ENCODE measurements at regions not wholly inside any gene's neighbourhood (a gene's known extent, or its start where the extent isn't known, plus 50 kb on each side); places are given as distances from the start of the nearest gene placed in this dataset.
A peak's percentile ranks its signal among the peaks of the same experiment; 100 is the strongest.

DNA sequence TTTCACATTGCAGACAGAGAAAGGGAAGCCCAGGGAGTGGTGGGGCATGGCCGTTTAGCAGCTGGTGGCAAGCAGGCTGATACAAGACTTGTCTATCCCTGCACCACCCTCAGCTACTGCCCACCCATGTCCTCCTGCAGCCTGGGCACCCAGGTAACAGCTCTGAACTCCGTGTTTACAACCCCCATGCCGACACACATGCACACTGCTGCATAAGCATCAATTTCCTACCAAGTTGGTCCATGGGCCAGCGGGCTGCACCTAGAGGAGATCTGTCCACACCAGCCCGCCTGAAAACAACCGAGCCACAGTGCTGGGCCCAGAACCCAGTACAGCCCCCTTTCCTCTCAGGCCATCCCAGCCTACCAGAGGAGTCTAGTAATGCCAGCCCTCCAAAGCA, 75.9 kb upstream of the C14orf180 start:
- ATAC-seq = no peak

DNA sequence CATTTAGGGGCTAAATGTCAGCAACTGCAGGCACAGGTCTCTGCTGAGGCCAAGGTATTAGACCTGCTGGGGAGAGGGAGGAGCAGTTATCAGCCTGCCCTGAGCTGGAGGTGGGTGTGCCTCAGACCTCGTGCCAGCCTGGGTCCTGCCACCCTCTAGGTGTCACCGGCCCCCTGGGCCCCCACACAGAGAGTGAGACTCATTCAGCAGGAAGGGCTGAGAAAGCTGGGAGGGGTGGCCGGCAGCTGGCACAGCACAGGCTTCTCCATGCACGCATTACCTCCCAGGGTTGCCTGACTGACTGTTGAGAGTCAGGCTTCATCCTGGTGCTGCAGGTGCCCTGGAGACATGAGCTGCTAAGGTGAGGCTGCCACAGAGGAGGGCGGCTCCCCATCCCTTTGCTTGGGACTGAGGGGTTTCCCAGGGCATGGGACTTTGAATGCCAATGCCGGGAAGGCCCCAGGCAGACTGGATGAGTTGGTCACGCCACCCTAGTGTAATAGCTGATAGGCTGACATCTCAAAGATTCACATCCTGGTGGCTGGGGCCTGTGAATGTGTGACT, 75.3 kb upstream of the C14orf180 start:
- no peak for ATAC-seq

DNA sequence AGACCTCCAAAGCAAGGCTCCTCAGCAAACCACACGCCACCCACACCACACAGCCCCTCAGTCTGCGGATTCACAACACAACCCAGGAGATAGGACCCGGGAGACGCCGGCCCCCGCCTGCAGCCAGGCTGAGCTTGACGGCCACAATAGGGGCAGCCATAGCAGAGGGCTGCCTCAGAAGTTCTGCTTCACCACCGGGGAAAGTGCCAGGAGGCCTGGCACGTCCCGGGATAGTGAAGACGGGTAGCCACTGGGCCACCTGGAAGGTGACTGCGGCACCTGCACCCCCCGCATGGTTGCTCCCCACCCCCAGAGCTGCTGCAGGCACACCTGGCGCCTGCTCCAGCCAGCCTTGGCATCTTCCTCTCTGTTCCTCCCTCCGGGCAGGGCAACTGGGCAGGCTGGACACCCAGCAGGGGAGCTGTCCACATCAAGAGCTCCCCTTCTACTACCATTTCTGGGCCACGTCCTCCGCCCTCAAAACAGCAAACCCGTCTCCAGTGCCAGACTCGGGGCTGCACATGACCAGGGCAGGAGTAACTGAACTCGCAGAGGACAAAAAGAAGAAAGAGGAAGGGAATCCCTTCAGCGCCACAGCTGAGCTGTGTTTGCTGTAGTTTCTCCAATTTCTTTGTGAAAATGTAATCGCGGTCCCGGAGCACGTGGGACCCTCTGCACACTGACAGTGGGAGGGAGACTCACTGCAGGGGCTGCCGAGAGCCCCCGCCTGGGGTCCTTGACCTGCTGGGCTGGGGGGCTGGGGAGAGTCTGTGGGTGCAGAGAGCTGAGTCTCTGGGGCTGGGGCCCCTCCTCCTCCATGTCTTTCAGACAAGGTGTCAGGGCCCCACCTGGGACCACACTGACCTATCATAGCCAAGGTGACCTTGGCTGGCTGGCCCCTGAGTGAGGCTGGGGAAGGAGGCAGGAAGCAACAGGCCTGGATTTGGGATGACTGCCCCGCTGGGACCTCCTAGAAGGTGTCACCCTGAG, 74.2 kb upstream of the C14orf180 start:
- no peak for ATAC-seq

DNA sequence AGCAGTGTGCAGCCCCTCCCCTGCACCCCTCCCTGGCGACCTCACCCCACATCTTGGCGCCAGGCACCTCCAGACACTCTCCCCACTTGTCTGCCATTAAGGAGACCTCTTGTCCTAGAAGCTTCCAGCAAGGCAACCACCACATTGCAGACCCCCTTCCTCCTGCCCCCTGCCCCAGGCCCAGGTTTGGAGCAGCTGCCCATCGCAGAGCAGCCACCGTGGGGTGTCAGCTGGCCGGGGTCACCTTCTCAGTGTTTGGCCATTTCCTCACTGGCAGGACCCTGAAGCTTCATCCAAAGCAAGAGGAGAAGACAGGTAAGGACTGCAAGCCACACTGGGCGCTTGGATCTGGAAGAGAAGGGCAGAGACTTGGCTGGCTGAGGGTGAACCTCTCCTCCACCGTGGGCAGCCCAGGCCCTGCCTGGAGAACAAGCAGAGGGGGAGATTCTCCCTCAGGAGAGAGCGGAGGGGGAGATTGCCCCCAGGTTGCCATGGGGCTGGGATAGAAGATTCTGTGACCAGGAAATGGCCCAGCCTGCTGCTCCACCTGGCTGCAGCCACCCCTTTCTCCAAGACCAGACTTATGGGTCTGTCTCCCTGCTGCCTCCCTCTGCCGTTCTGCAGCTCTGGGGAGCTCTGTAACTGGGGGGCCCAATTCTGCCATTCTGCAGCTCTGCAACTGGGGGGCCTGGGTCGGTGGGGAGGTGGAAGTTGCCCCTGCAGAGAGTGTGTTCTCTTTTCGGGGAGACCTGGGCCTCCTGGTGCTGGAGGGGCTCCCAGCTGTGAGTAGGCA, 72.9 kb upstream of the C14orf180 start:
- no peak for ATAC-seq

DNA sequence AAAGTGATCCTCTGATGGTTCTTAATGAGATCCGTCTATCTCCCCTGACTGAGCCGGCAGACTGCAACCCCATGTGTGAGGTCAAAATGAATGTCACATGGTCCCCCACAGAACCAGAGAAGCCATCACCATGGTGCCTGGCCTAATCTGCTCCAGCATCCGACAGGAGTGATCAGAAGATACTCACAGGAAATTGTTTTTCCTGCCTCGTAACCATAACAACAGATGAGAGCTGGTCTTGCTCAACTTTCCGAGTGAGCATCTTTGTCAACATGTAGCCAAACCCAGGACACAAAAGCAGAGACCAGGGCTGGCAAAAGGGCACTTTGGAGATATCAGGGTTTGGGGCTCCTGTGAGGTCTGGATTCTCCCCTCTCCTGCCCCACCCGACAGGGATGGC, 72.1 kb upstream of the C14orf180 start:
- ATAC-seq = no peak

DNA sequence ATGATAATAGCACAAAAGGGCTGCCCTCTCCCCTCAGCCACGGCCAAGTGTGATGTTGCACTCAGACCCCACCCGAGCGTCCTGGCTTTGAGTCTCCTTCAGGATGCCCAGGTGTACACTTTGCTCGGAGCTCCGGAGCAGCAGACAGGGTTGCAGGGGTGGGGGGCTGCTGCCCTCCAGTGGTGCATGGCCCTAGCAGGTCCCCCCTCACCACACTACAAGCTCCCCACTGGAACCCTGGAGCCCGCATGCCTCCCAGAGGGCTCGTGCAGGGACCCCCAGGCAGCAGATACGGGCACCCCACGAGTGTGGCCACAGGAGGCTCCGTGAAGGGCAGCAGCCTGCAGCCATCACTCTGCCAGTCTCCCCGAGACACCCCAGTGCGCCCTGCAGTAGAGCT, 69.9 kb upstream of the C14orf180 start:
- no peak for ATAC-seq

DNA sequence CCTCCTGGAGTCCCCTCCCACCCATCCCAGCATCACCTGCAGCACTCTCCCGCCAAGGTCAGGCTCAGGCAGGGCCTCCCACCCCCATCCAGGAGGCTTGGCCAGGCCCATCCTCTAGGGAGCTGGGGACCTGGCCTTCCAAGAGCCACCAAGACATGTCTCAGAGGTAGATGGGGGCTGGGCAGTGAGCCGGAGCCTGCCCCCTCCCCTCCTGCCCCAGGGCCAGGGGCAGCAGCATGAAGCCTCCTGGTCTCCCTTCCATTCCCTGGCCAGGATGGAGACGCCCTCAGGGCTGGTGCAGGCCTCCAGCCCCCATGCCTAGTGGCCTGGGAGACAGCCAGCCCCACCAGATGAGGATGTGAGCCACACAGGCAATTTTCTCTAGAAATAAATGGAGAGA, 69.3 kb upstream of the C14orf180 start:
- no peak for ATAC-seq

DNA sequence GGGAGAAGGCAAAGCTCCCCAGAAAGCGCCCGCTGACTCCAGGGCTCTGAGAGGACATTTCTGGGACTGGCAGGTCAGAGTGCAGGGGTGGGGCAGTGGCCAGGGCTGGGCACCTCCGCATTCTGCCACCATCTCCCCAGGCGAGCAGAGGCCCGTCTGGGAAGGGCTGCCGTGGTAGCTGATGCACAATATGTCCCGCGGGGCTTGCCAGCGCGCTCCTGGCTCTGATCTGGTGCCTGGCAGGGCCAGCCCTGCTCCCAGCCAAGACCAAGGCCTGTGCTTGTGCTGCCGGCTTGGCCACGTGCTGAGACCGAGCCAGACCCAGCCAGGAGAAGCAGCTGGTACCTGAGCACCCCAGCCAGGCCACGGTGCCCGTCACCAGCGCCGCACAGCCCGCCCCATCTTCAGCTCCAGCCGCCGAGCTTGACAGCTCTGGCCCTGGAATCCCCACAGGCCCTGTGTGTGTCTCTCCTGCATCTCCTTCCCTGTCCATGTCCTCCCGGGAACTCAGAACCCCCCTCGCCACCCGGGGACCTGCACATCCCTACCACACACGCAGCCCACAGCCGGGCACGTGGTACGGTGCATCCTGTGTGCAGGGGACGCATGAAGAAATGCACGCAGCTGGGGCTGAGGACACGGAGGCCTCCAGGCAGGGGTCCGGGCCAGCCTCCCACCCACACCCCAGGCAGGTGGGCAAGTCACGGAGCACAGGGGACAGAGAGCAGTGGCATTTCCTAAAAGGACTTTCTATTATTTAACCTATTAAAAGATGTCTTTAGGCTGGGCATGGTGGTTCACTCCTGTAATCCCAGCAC, 68.6 kb upstream of the C14orf180 start:
- ATAC-seq = peak; percentile 71

DNA sequence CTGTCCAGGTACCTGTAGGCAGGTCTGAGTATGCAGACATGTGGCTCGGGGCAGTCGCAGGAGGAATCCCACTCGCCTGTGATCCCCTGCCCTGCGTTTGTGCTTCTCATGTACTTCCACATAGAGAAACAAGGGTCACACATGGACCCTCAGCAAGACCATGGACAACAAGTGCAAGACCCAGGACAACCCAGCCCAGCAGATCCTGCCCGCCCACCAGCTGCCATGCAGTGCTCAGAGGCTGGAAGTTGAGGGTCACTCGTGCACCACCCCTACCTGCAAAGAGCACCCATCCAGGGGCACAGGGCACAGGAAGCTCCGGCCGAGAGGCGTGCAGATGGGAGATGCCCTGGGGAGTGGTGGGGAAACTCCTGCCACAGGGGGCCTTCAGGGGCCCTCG, 67.5 kb upstream of the C14orf180 start:
- no peak for ATAC-seq

DNA sequence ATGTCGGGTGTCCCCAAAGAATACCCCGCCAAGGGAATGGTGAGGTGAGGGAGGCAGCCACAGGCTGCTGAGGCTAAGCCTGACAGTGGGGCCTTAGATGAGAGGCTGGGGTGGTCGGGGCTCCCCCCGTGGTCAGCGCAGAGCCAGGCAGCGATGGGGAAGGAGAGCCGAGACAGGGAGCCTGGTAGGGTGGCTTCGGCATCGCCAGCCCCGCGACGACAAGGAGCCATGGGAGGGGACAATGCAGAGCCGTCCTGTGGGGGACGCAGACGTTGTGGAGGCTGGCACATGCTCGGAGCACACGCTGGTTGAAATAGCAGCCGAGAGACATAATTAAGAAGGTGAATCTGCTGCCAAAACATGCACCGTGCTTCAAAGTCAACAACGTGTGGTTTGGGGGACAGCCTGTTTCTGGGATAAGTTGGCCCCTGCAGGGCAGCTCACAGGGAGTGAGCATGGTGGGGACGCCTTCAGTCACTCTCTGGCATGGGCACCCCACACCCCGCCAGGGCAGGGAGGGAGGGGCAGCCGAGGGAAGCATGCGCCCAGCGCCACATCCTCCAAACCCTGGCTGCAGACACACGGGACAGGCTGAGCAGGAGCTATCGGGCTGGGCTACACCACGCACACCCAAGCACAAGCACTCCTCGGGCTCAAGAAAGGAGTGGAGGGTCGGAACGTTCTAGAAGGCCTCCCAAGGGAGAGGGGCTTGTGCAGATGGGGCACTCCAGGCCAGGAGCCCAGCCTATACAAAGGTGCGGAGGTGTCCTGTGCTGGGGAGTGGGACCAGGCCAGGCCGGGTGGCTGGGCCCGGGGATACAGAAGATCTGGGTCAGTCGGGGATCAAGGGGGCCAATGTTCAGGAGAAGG, 66.6 kb upstream of the C14orf180 start:
- no peak for ATAC-seq

DNA sequence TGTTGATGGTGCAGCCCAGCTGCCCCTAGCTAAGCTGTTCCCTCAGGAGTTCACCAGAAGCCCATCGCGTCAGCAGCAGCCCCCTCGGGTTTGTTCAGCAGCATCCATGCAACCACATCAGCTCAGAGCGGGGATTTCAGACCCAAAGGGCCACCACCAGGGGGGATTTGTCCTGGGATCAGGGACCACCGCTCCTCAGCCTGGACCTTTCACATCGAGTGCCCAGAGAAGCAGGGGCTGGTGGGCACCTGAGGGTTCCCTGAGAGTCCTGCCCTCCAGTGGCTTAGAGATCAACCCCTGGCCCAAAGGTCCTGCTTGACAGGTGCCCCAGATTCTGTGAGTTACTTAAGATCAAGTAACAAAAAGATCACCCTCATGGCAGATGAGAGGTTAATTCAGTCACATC, 65.9 kb upstream of the C14orf180 start:
- ATAC-seq = no peak

DNA sequence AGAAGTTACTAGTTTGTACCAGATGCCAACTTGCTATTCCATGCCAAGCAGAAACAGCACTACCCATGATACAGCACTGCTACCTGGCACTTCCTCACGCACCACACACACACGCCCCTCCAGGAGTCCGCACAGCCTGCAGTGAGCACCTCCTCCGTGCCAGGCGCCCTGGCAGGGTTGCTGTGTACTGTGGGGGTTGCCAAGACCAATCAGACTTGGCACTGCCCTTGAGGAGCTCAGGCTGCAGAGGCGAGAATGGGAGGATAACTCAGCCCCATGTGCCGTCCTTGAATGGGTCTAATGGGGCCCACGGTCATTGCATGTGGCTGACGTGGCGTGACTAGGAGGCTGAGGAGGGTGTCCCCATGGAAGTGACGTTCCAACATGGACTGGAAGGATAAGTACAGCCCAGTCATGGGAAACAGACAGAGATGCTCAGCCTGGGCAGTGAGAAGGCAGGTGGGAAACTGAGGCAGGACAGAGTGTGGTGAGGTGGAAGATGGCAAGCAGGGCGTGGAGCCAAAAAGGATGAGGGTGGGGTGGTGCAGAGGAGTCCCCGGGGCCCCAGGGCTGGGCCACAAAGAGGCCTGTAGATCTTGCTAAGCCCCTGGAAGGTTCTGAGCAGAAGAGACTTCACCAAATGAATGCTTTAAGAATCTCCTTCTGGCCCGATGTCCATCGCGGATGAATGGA, 65.3 kb upstream of the C14orf180 start:
- no peak for ATAC-seq

DNA sequence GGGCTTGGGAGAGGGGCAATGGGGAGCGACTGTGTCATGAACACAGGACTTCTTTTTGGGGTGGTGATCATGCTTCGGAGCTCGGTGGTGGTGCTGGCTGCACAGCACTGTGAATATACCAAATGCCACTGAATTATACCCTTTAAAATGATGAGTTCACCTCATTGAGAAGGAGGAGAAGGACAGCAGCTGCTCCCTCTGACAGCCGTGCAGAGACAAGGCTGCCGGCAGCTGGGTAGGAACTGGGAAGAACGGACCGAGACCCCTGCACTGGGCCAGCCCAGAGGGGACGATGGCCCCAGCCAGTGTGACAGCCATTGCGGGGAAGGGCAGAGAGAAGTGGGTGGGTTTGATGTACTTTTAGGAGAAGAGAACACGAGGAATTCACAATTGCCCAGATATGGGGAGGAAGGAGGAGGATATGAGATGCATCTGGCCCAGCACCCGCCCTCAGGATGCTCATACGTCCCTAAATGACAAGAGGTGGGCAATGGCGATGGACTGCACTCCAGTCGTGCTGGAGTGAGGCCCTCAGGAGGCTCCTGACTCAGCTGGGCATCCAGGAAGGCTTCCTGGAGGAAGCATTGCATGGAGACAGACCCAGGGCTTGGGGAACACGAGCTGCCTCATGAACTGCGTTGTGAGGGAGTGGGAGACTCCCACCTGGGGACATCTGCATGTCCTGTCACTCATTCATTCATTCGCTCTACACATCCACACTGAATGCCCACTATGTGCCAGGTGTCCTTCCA, 64.3 kb upstream of the C14orf180 start:
- ATAC-seq = no peak

DNA sequence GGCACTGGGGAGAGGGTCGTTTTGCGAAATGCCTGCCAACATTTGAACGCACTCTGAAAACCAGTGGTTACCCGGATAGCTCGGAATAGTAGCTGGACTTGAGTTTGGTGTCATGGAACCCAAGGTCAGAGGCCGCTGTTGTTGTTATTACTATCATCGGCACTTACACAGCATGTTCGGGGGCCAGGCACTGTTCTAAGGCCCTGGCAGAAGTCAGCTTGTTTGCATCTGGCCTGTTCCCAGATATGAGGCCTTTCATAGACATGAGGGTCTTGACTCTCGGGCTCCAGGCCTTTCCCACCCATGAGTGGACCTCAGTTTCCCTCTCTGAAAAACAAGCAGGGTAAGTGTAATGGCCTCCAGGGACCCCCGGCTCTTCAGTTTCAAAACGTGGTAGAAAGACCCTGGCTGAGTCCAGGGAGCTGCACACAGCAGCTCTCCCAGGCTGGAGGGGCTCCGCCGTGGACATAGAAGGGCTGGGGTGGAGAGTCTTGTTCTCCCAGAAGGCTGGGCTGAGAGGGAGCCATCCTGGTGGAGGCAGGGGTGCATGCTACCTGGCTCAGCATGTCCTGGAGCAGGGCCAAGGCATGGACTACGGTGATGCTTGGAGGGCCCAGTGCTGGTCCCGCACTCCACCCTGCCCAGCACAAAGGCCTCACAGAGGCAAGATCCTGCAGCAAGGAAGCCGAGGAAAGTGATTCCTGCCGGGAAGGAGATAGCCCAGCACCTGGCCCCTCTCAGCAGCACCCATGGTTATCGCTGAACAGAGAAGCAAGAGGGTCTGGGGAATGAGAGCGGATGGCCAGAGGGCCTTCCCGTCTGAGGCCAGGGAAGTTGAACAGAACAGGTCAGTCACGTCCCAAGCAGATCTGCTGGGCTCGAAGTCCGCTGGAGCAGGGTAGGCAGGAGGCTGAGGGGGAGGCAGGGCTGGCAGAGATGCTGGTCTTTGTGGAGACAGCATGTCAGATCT, 63.5 kb upstream of the C14orf180 start:
- no peak for ATAC-seq

DNA sequence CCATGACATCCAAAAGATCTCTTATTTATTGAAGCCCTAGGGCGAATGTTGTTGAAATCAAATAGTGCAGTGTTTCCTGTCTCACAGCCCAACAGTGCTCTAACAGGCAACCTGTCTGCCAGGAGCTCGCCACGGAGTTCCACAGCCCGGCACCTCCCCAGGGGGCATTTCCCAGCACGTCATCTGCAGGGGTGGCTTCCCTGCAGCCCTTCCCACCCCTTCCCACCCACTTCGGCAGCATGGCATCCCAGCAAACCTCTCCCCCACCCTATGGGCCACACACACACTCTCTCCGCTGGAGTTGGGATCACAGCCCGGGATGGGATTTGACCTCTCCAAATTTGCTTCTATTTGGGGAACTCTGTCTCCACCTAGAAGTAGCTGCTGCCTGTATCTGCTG, 62.7 kb upstream of the C14orf180 start:
- no peak for ATAC-seq

DNA sequence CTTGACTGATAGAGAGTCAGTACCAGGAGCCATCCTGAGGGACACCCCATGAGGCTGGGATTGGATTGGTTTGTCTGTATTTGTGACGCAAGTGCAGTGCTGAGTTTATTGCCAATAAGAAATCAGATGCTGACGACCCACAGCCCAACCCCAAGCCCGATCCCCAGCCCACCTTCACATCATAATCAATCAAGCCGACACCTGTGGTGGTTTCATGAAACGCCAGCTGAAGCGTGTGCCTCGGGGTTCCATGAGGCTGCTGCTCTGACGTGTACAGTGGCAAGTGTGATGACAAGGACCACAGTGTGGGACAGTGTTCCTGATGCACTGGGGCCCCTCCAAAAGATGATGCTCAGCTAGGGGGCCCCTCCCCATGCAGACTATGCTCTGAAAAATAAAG, 62.1 kb upstream of the C14orf180 start:
- ATAC-seq = no peak

DNA sequence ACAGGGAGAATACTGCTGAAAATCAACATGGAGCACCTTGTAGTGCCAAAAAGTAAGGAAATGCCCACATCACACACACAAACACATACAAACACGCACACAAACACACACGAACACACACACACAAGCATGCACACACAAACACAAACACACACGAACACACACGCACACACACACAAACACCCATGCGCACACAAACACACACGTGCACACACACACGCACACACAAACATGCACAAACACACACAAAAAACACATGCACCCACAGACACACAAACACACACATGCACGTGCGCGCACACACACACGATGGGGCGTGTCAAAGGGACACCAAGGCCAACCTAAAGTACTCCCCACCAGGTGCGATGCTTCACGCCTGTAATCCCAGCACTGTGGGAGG, 61.7 kb upstream of the C14orf180 start:
- ATAC-seq = no peak

DNA sequence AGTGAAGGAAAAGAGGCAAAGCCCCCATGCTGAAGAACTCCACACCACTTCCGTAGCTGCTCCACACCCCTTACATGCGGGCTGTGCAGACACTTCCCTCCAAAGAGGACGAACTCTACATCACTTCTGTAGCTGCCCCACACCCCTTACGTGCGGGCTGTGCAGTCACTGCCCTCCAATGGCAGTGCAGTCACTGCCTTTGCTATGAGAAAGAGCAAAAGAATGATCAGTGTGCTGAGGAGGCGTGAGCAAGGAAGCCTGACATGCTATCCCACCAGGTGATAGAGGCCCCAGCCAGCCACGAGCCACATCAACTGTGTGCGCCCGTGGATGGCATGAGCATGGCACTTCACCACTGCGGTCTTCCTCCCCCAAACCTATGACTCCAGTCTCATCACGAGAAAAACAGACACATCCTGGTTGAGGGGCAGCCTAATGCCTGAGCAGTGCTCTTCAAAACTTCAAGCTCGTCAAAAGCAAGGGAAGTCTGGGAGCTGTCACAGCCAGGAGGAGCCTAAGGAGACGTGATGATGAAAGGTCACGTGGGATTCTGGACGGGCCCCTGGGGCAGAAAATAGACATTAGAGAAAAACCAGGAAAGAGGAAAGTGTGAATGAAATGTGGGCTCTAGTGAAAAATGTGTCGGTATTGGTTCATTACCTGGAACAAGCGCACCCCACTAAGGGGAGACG, 60.8 kb upstream of the C14orf180 start:
- no peak for ATAC-seq

All from esophagus mucosa (tissue), 1 donor.